Thoracic aorta (tissue), 2 donors: ENCODE measurements at regions not wholly inside any gene's neighbourhood (a gene's known extent, or its start where the extent isn't known, plus 50 kb on each side); places are given as distances from the start of the nearest gene placed in this dataset.

Source experiments
- ATAC-seq: fragments of 150-250 bp; one replicate; pipeline ENCODE4 v1.8.0; 2017; ENCODE audit warnings: low read depth; ENCODE audit not compliant: insufficient number of reproducible peaks, low FRiP score
- DNase-seq: peaks from one replicate; pipeline ENCODE4 v3.0.0-alpha.2; 2020; ENCODE audit warnings: low spot score
- H3K27ac ChIP-seq, 2 donors: fragments of 200-600 bp; sonication (generic); 1 replicate in 1 of 2; 2 replicates in 1 of 2; pipeline ENCODE4 v1.5.1; 2016; ENCODE audit warnings: mild to moderate bottlenecking in 2 of 2, moderate library complexity in 2 of 2
- H3K27me3 ChIP-seq: fragments of 200-600 bp; sonication (generic); replicated peaks from 2 replicates; pipeline ENCODE4 v1.6.0; 2016; ENCODE audit warnings: mild to moderate bottlenecking; ENCODE audit not compliant: insufficient read depth
- H3K36me3 ChIP-seq: fragments of 200-600 bp; sonication (generic); one replicate; pipeline ENCODE4 v1.5.1; 2016
- H3K4me1 ChIP-seq, 2 donors: fragments of 200-600 bp; sonication (generic); 1 replicate in 1 of 2; 2 replicates in 1 of 2; pipeline versions ENCODE4 v1.5.1 to v1.6.0; 2016; ENCODE audit warnings: low read depth in 2 of 2, mild to moderate bottlenecking in 1 of 2; ENCODE audit not compliant: control insufficient read depth in 1 of 2
- H3K4me3 ChIP-seq: fragments of 200-600 bp; sonication (generic); 2 replicates; pipeline ENCODE4 v1.5.1; 2016; ENCODE audit warnings: mild to moderate bottlenecking
- H3K9me3 ChIP-seq: fragments of 200-600 bp; sonication (generic); 2 replicates; pipeline ENCODE4 v1.5.1; 2016
- TF ChIP-seq, protein P1 (sequence below): fragments of 200-600 bp; sonication (generic); IDR thresholded peaks from one replicate; pipeline ENCODE4 v1.5.1; 2019; ENCODE audit warnings: antibody characterized with exemption

DNA sequence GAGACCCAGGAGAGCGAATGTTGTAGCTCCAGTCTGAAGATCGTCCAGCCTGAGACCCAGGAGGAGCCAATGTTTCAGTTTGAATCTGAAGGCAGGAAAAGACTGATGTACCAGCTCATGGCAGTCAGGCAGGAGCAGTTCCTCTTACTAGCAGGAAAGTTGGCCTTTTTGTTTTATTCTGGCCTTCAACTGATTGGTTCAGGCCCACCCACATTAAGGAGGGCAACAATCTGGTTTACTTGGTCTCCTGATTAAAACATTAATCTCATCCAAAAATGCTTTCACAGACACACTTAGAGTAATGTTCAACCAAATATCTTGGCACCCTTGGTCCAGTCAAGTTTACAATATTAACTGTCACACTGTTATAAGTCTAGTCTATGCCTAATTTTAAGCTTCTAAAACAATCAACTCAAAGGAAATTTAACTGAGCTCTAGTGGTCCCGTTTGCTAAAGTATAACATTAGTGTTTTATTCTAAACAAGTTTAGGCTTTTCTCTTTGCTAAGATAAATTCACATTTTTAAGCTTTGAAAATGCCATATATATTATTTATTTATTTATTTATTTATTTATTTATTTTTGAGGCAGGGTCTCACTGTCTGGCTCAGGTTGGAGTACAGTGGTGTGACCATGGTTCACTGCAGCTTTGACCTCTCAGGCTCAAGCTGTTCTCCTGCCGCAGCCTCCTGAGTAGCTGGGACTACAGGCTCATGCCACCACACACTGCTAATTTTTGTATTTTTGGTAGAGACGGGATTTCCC is 275.5 kb upstream of the SLC35B3 start:
- no peaks in the 10 kb centered on the region for H3K27me3 ChIP-seq
- no peak overlapping the region for H3K4me3 ChIP-seq
- DNase-seq = no peak
- no peaks in the 10 kb centered on the region for H3K9me3 ChIP-seq
- no peak for ATAC-seq
- no peak overlapping the region for H3K27ac ChIP-seq
- no peaks in the 10 kb centered on the region for H3K36me3 ChIP-seq
- H3K4me1 ChIP-seq = no peaks in the 10 kb centered on the region
- TF ChIP-seq, protein P1, sequence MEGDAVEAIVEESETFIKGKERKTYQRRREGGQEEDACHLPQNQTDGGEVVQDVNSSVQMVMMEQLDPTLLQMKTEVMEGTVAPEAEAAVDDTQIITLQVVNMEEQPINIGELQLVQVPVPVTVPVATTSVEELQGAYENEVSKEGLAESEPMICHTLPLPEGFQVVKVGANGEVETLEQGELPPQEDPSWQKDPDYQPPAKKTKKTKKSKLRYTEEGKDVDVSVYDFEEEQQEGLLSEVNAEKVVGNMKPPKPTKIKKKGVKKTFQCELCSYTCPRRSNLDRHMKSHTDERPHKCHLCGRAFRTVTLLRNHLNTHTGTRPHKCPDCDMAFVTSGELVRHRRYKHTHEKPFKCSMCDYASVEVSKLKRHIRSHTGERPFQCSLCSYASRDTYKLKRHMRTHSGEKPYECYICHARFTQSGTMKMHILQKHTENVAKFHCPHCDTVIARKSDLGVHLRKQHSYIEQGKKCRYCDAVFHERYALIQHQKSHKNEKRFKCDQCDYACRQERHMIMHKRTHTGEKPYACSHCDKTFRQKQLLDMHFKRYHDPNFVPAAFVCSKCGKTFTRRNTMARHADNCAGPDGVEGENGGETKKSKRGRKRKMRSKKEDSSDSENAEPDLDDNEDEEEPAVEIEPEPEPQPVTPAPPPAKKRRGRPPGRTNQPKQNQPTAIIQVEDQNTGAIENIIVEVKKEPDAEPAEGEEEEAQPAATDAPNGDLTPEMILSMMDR = no peak

DNA sequence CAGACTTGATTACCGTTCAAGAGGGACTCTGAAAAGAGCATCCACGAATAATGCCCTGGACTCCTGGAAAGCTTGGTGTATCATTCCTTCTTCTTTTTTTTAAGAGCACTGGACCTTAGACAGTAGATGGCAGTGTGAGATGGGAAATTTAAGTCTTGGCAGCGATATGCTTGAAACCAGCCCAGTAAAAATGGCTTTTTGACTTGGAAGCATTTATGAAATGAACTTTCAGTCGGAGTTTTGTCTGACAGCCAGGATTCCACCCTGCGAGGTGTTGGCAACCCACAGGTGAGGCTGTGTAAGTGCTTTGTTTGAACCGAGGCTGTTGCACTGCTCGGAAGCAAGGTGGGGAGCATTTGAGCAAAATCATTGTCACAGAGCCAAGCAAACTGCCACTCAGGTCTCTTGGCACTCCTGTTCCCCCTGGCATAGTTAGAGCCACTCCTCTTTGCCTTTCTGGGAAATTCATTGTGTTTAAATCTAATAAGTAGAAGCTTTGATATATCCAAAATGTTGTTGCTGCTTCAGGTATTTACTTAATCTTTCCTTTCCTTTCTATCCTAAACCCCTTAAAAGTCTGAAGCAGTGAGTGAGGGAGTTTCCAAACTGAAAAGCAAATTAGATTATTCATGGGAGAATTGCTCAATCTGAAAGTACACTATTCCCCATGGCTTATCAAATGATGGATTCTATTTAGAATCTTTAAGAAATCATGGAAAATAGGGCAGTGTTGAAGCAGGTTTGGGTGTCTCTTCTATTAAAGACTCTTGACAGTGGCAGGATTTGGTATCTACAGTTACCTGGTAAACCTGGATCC is 272.8 kb upstream of the SLC35B3 start:
- H3K9me3 ChIP-seq = no peaks in the 10 kb centered on the region
- no peaks in the 10 kb centered on the region for H3K4me1 ChIP-seq
- peak overlapping the region; percentile 44 for H3K4me3 ChIP-seq
- no peaks in the 10 kb centered on the region for H3K36me3 ChIP-seq
- no peak overlapping the region for H3K27ac ChIP-seq
- ATAC-seq = no peak
- TF ChIP-seq, protein P1 = no peak
- no peak for DNase-seq
- H3K27me3 ChIP-seq = no peaks in the 10 kb centered on the region

DNA sequence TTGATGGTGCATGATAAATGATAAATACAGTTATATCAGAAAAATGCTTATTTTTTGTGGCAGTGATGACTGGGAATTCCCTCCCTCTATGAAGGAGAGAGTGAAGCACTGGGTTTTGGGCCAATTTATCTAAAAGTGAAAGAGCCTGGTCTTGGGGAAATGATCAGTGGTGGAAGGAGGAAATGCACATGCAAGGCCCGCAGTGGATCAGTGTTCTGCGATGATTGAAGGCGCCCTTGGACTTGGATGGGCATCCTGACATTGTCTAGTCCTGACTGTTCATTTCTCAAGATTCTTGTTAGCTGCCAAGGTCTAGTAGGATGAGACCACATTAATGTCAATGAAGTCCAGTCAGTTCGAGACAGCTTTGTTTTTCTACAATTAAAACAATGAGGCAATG is 272.0 kb upstream of the SLC35B3 start:
- ATAC-seq (no peak), DNase-seq (no peak)
- Histone ChIP-seq H3K27me3 (no peaks in the 10 kb centered on the region), H3K36me3 (no peaks in the 10 kb centered on the region), H3K4me1 (no peaks in the 10 kb centered on the region), H3K4me3 (no peak overlapping the region), H3K27ac (no peak overlapping the region), H3K9me3 (no peaks in the 10 kb centered on the region)
- TF ChIP-seq, protein P1 = no peak

DNA sequence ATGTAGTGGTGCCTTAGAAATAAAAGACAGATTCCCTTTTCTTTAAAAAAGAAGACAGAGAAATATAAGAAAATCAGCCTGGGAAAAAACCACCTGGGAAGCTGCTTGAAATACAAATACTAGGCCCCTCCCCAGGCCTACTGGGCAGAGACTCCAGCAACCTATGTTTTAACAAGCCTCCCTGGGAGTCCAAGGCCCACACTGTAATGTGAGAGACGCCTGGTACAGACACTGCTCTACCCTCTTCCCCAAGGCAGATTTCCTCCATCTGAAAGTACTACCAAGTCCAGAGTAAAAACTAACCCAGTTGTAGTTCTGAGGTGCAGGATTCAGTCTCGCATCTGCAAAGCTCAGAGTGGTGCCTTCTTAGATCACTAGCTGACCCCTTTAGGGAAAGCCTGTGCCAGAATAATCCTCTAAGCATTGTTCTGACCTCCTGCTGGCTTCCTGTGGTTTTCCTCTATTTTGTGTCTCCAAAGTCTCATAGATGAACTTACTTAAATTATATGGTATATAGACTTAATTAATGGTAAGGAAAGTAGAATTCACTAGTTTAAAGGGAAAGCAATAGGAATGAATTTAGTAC is 270.2 kb upstream of the SLC35B3 start:
- no peak overlapping the region for H3K27ac ChIP-seq
- no peaks in the 10 kb centered on the region for H3K4me1 ChIP-seq
- DNase-seq = no peak
- no peak overlapping the region for H3K4me3 ChIP-seq
- H3K9me3 ChIP-seq = no peaks in the 10 kb centered on the region
- H3K27me3 ChIP-seq = no peaks in the 10 kb centered on the region
- H3K36me3 ChIP-seq = no peaks in the 10 kb centered on the region
- TF ChIP-seq, protein P1 = no peak
- ATAC-seq = no peak

DNA sequence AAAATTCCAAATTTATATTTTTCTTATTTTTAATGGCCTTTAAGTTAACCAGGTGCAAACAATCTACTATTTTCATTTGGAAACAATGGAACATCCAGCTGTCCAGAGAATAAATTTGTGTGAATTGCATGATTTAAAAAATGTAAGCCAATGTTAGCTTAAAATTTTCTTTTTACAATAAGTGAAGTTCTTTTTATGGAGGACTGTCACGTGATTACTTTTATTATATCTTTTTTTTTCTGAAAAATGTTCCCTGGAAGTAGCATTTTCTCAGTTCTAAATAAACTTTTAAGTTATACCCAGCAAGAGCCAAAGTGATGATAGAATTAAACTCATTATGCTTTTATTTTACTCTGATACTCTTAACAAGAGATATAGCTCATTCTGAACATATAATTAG is 267.7 kb upstream of the SLC35B3 start:
- H3K9me3 ChIP-seq = no peaks in the 10 kb centered on the region
- ATAC-seq = no peak
- no peak overlapping the region for H3K27ac ChIP-seq
- no peak overlapping the region for H3K4me3 ChIP-seq
- TF ChIP-seq, protein P1 = no peak
- H3K36me3 ChIP-seq = no peaks in the 10 kb centered on the region
- no peak for DNase-seq
- H3K27me3 ChIP-seq = no peaks in the 10 kb centered on the region
- no peaks in the 10 kb centered on the region for H3K4me1 ChIP-seq
